Aorta (tissue), 5 donors: ENCODE measurements at regions not wholly inside any gene's neighbourhood (a gene's known extent, or its start where the extent isn't known, plus 50 kb on each side); places are given as distances from the start of the nearest gene placed in this dataset.

Source experiments
- ATAC-seq: fragments of 200-7000 bp; cut with Tn5 transposase; one replicate; pipeline ENCODE4 v1.9.1; 2022; ENCODE audit warnings: moderate library complexity; ENCODE audit not compliant: low FRiP score
- DNase-seq, 2 donors: peaks; one replicate each; pipeline ENCODE4 v3.0.0-alpha.2; 2020
- H3K27ac ChIP-seq, 2 donors: one replicate each; pipeline ENCODE4 v1.5.1; 2013; ENCODE audit warnings: low read length in 2 of 2, mild to moderate bottlenecking in 2 of 2, moderate library complexity in 2 of 2, control low read depth in 1 of 2, inconsistent platforms in 1 of 2, low read depth in 1 of 2
- H3K27me3 ChIP-seq, 2 donors: one replicate each; pipeline ENCODE4 v1.6.1; 2013; ENCODE audit warnings: control low read depth in 1 of 2, low read length in 1 of 2, mild to moderate bottlenecking in 1 of 2, moderate library complexity in 1 of 2; ENCODE audit not compliant: insufficient read depth in 2 of 2, control insufficient read depth in 1 of 2
- H3K36me3 ChIP-seq, 2 donors: one replicate each; pipeline ENCODE4 v1.6.1; 2013; ENCODE audit warnings: control low read depth in 1 of 2, low read length in 1 of 2, mild to moderate bottlenecking in 1 of 2; ENCODE audit not compliant: insufficient read depth in 2 of 2, control insufficient read depth in 1 of 2
- H3K4me1 ChIP-seq, 2 donors: one replicate each; pipeline ENCODE4 v1.6.1; 2013; ENCODE audit warnings: low read length in 2 of 2, control low read depth in 1 of 2, mild to moderate bottlenecking in 1 of 2, moderate library complexity in 1 of 2; ENCODE audit not compliant: insufficient read depth in 2 of 2, control insufficient read depth in 1 of 2
- H3K4me3 ChIP-seq, 2 donors: one replicate each; pipeline ENCODE4 v1.5.1; 2013; ENCODE audit warnings: low read length in 2 of 2, control low read depth in 1 of 2, mild to moderate bottlenecking in 1 of 2
- H3K9me3 ChIP-seq: one replicate; pipeline ENCODE4 v1.6.1; 2013; ENCODE audit warnings: mild to moderate bottlenecking, low read length; ENCODE audit not compliant: control insufficient read depth
- WGBS, 2 donors: extraction: QIAGEN DNeasy Blood & Tissue Kit; methylation state at CpG; one replicate each; pipeline ENCODE4 v1.1.7; 2013; 5-methylcytosine and 5-hydroxymethylcytosine counted together
- intact Hi-C, 2 donors: fragments of 100-400 bp; cut with DNase I; formaldehyde crosslinking; loops; one replicate each; pipeline versions ENCODE4 v1.14.2 to v1.15.0; 2022
- donor health status: healthy with polysubstance abuse.
- donor health status: Bipolar disorder and iron deficiency.
- donor health status: DM: no; HTN: no; CAD: no.
- donor health status: DM: no; HTN: no; CAD: no.
- donor health status: DM: yes; HTN: yes; CAD: no.

GRCh38 chr9:129283705-129284606 is 105.9 kb upstream of the IER5L start:
- Histone ChIP-seq H3K36me3 (no peaks in the 10 kb centered on the region), H3K4me3 (no peak overlapping the region), H3K27ac (no peak overlapping the region), H3K9me3 (no peaks in the 10 kb centered on the region), H3K4me1 (no peaks in the 10 kb centered on the region), H3K27me3 (no peaks in the 10 kb centered on the region)
- intact Hi-C loops: no loop called here
- WGBS, 2 donors: 92 to 94% methylated on average over 28 of the region's 28 CpGs
- peak in 1 of 2 donors; percentile 62 for DNase-seq
- no peak for ATAC-seq

GRCh38 chr9:129283291-129283691 is 105.2 kb upstream of the IER5L start:
- ATAC-seq (no peak), DNase-seq (peak in 1 of 2 donors; percentile 68)
- Histone ChIP-seq H3K27ac (no peak overlapping the region), H3K4me1 (no peaks in the 10 kb centered on the region), H3K27me3 (no peaks in the 10 kb centered on the region), H3K4me3 (no peak overlapping the region), H3K9me3 (no peaks in the 10 kb centered on the region), H3K36me3 (no peaks in the 10 kb centered on the region)
- WGBS, 2 donors: 84 to 86% methylated on average over 7 of the region's 7 CpGs
- intact Hi-C loops: no loop called here

GRCh38 chr9:129282731-129283211 is 104.7 kb upstream of the IER5L start:
- no peak overlapping the region for H3K4me3 ChIP-seq
- H3K27ac ChIP-seq: no peak overlapping the region
- H3K36me3 ChIP-seq: no peaks in the 10 kb centered on the region
- DNase-seq: peak in 1 of 2 donors; percentile 70
- intact Hi-C loops: no loop called here
- no peaks in the 10 kb centered on the region for H3K9me3 ChIP-seq
- WGBS, 2 donors: 93% methylated on average over 15 of the region's 15 CpGs
- no peaks in the 10 kb centered on the region for H3K4me1 ChIP-seq
- no peak for ATAC-seq
- H3K27me3 ChIP-seq: no peaks in the 10 kb centered on the region

GRCh38 chr9:129282272-129282671 is 104.2 kb upstream of the IER5L start:
- intact Hi-C loops: no loop called here
- no peak for ATAC-seq
- Histone ChIP-seq H3K36me3 (no peaks in the 10 kb centered on the region), H3K9me3 (no peaks in the 10 kb centered on the region), H3K4me3 (no peak overlapping the region), H3K4me1 (no peaks in the 10 kb centered on the region), H3K27me3 (no peaks in the 10 kb centered on the region), H3K27ac (no peak overlapping the region)
- 73 to 74% methylated on average over 12 of the region's 12 CpGs for WGBS, 2 donors
- peak in 1 of 2 donors; percentile 53 for DNase-seq

DNA sequence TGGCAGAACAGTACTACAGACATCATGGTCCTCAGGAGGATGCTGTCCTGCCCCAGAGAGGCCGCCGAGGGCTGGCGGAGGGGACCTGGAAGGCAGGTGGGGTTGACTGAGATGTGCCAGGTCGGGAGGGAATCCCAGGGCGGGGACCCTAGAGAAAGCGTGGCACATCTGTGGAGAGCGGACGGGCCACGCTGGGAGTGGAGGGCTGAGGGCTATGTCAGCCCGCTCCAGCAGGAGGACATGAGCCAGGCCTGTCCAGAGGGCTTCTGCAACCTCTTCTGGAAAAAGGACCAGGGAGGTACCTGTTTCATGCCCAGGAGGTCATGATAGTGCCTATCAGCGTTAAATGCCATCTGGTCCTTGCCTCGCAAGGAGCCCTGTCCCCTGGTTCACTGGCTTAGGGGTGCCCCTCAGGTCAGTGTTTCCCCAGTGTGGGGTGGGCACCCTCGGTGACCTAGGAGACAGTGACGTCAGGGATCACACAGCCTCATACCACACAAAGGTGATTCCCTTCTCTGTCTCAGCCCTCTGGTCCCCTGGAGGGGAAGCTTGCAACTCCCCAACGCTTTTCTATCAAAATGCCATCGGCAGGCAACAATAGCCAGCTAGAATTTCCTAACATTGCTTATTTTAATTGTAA is 103.6 kb upstream of the IER5L start:
- intact Hi-C loops: no loop called here
- Histone ChIP-seq H3K9me3 (no peaks in the 10 kb centered on the region), H3K4me3 (no peak overlapping the region), H3K4me1 (no peaks in the 10 kb centered on the region), H3K27me3 (no peaks in the 10 kb centered on the region), H3K27ac (no peak overlapping the region), H3K36me3 (no peaks in the 10 kb centered on the region)
- WGBS, 2 donors: 86 to 94% methylated on average over 16 of the region's 16 CpGs
- no peak for ATAC-seq
- DNase-seq: peak in 1 of 2 donors; percentile 41

GRCh38 chr9:129280623-129281271 is 102.7 kb upstream of the IER5L start:
- 92 to 93% methylated on average over 8 of the region's 8 CpGs for WGBS, 2 donors

DNA sequence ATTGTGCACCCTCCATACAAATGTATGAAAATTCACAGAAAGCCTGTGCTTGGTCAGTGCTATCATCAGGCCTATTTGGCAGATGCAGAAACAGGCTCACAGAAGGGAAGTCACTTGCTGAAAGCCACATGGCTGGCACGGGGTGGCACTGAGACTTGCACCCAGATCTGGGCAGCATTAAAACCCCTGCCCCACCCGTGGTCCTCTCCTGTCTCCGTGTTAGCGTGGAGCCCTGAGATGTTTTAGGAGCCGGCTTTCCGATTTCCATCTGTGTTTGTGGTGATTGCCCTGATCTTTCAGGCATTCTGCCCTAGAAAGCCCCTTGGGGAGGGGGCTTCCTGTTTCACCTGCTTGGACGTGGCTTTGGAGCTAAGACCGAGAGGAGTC is 102.2 kb upstream of the IER5L start:
- ATAC-seq (no peak), DNase-seq (peak in 1 of 2 donors; percentile 53)
- Histone ChIP-seq H3K4me1 (no peaks in the 10 kb centered on the region), H3K27ac (no peak overlapping the region), H3K27me3 (no peaks in the 10 kb centered on the region), H3K4me3 (no peak overlapping the region), H3K9me3 (no peaks in the 10 kb centered on the region), H3K36me3 (no peaks in the 10 kb centered on the region)
- intact Hi-C loops: no loop called here
- WGBS, 2 donors: 87 to 91% methylated on average over 8 of the region's 8 CpGs

More at GRCh38 chr9:129280623-129281271, 102.7 kb upstream of the IER5L start:
- Histone ChIP-seq H3K27me3 (no peaks in the 10 kb centered on the region), H3K27ac (no peak overlapping the region), H3K4me3 (no peak overlapping the region), H3K9me3 (no peaks in the 10 kb centered on the region), H3K36me3 (no peaks in the 10 kb centered on the region), H3K4me1 (no peaks in the 10 kb centered on the region)
- DNase-seq (peak in 1 of 2 donors; percentile 71), ATAC-seq (no peak)
- intact Hi-C loops: no loop called here

GRCh38 chr9:129278391-129279237 is 100.6 kb upstream of the IER5L start:
- H3K27me3 ChIP-seq: no peaks in the 10 kb centered on the region
- H3K4me3 ChIP-seq: no peak overlapping the region
- H3K27ac ChIP-seq: no peak overlapping the region
- no peaks in the 10 kb centered on the region for H3K9me3 ChIP-seq
- intact Hi-C loops: no loop called here
- H3K36me3 ChIP-seq: no peaks in the 10 kb centered on the region
- WGBS, 2 donors: 68 to 74% methylated on average over 16 of the region's 16 CpGs
- ATAC-seq: no peak
- DNase-seq: peak; percentile 31 to 72
- H3K4me1 ChIP-seq: no peaks in the 10 kb centered on the region
